Fibroblast of lung (primary cell): ENCODE measurements at regions not wholly inside any gene's neighbourhood (a gene's known extent, or its start where the extent isn't known, plus 50 kb on each side); places are given as distances from the start of the nearest gene placed in this dataset.
A peak's percentile ranks its signal among the peaks of the same experiment; 100 is the strongest.

Source experiments
- DNase-seq, 2 donors: peaks; one replicate each; pipeline versions ENCODE4 v3.0.0 to v3.0.0-alpha.2; 2010; ENCODE audit warnings: low read depth in 2 of 2
- H2AFZ ChIP-seq: 2 replicates; pipeline ENCODE4 v1.5.1; 2012; ENCODE audit warnings: low read length, control low read depth, inconsistent platforms
- H3K27ac ChIP-seq: 2 replicates; pipeline ENCODE4 v1.5.1; 2011; ENCODE audit warnings: low read length, control low read depth; ENCODE audit not compliant: insufficient read depth
- H3K27me3 ChIP-seq: 2 replicates; pipeline ENCODE4 v1.5.1; 2011; ENCODE audit warnings: mild to moderate bottlenecking, low read length; ENCODE audit not compliant: control insufficient read depth, insufficient read depth
- H3K36me3 ChIP-seq: 2 replicates; pipeline ENCODE4 v1.5.1; 2011; ENCODE audit warnings: low read length; ENCODE audit not compliant: control insufficient read depth, insufficient read depth
- H3K4me1 ChIP-seq: 2 replicates; pipeline ENCODE4 v1.5.1; 2011; ENCODE audit warnings: low read length; ENCODE audit not compliant: control insufficient read depth, insufficient read depth; ENCODE audit errors: extremely low read depth
- H3K4me2 ChIP-seq: 2 replicates; pipeline ENCODE4 v1.5.1; 2011; ENCODE audit warnings: low read length, control low read depth; ENCODE audit not compliant: insufficient read depth; ENCODE audit errors: extremely low read depth
- H3K4me3 ChIP-seq, 4 experiments: fragments of 200-600 bp in 1 of 4; sonication (generic) in 1 of 4; replicated peaks in 1 of 4; 2 replicates each; pipeline ENCODE4 v1.5.1; 2011 to 2016; ENCODE audit warnings: low read length in 4 of 4, low read depth in 3 of 4, mild to moderate bottlenecking in 3 of 4, control low read depth in 2 of 4, inconsistent platforms in 1 of 4, mixed read lengths in 1 of 4; ENCODE audit not compliant: insufficient read depth in 1 of 4; ENCODE audit errors: control extremely low read depth in 1 of 4
- H3K79me2 ChIP-seq: 2 replicates; pipeline ENCODE4 v1.5.1; 2012; ENCODE audit warnings: mild to moderate bottlenecking, low read length, inconsistent platforms; ENCODE audit not compliant: control insufficient read depth, insufficient read depth
- H3K9ac ChIP-seq: 2 replicates; pipeline ENCODE4 v1.5.1; 2011; ENCODE audit warnings: mild to moderate bottlenecking, low read length, control low read depth; ENCODE audit not compliant: insufficient read depth
- H3K9me3 ChIP-seq: 2 replicates; pipeline ENCODE4 v1.5.1; 2012; ENCODE audit warnings: low read depth, low read length; ENCODE audit not compliant: control insufficient read depth, insufficient read depth
- H4K20me1 ChIP-seq: 2 replicates; pipeline ENCODE4 v1.5.1; 2011; ENCODE audit warnings: low read length; ENCODE audit not compliant: control insufficient read depth, insufficient read depth; ENCODE audit errors: extremely low read depth
- EZH2 ChIP-seq: IDR thresholded peaks from 2 replicates; pipeline ENCODE4 v1.5.1; 2012; ENCODE audit warnings: low read length, control low read depth, mild to moderate bottlenecking; ENCODE audit errors: missing control alignments
- TF ChIP-seq, protein P1 (sequence below), 2 donors: IDR thresholded peaks in 1 of 2; conservative IDR thresholded peaks in 1 of 2; 1 replicate in 1 of 2; 2 replicates in 1 of 2; pipeline ENCODE4 v1.5.1; 2011 to 2012; ENCODE audit warnings: low read length in 2 of 2, control low read depth in 1 of 2, inconsistent platforms in 1 of 2, low read depth in 1 of 2, mild to moderate bottlenecking in 1 of 2

DNA sequence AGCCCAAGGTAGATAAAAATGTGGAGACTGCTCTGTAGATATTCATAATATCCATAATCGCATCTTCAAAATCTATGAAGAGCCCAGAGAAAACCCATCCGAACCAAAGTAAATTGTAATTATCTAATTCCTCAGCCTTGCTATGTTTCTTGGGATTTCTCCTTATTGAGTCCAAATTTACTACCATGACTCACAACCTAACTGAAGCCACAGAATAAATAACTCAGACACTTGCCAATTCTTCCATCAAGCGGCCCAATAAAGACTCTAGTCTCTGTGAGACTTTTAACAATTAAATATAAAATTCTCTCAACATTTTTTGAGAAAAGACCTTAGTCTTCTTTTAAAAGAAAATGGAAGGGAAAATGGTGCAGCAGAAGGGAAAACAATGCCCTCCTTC lies 409.8 kb downstream of the DAD1 start:
- no peaks in the 10 kb centered on the region for H3K36me3 ChIP-seq
- H2AFZ ChIP-seq = no peak overlapping the region
- H3K4me2 ChIP-seq = no peak overlapping the region
- no peak overlapping the region for H3K27ac ChIP-seq
- no peaks in the 10 kb centered on the region for H4K20me1 ChIP-seq
- no peaks in the 10 kb centered on the region for H3K79me2 ChIP-seq
- TF ChIP-seq EZH2 = no peak
- TF ChIP-seq, protein P1, sequence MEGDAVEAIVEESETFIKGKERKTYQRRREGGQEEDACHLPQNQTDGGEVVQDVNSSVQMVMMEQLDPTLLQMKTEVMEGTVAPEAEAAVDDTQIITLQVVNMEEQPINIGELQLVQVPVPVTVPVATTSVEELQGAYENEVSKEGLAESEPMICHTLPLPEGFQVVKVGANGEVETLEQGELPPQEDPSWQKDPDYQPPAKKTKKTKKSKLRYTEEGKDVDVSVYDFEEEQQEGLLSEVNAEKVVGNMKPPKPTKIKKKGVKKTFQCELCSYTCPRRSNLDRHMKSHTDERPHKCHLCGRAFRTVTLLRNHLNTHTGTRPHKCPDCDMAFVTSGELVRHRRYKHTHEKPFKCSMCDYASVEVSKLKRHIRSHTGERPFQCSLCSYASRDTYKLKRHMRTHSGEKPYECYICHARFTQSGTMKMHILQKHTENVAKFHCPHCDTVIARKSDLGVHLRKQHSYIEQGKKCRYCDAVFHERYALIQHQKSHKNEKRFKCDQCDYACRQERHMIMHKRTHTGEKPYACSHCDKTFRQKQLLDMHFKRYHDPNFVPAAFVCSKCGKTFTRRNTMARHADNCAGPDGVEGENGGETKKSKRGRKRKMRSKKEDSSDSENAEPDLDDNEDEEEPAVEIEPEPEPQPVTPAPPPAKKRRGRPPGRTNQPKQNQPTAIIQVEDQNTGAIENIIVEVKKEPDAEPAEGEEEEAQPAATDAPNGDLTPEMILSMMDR (conservative IDR thresholded peaks at IDR 0.05 in 1 of 2, IDR thresholded peaks at IDR 0.05 in 1 of 2; ENCODE audit: low read depth in 1 of 2, low read length in 2 of 2) = no peak
- no peak overlapping the region for H3K4me3 ChIP-seq
- H3K9ac ChIP-seq = no peak overlapping the region
- H3K9me3 ChIP-seq = no peaks in the 10 kb centered on the region
- H3K27me3 ChIP-seq = peaks cover 7% of the 10 kb centered on the region
- DNase-seq = no peak
- no peaks in the 10 kb centered on the region for H3K4me1 ChIP-seq

DNA sequence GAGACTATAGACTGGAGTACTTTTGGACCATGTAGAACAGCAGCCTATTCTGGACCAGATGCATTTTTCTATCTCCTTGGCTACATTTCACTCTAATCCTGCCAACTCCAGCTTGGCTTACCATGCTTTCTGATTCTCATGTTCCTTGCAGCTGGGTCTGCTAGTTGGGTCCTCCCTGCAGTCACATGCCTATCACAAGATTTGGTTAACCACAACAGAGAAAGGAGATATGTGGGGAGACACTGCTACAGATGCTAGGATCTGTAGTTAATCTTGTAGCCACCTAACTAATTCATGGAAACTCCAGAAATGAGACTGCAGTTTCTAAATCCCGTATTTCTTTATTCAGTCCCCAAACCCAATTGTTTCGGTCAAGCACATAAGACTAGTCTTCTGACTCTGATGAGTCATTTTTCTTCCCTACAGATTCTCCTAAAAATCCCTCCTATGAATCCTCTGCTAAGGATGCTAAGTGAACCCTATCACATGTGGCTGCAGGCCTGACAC lies 410.6 kb downstream of the DAD1 start:
- DNase-seq = peak; percentile 3 to 22
- Histone ChIP-seq H3K27me3 (peaks cover 7% of the 10 kb centered on the region), H3K4me1 (no peaks in the 10 kb centered on the region), H3K9ac (no peak overlapping the region), H3K4me2 (no peak overlapping the region), H3K9me3 (no peaks in the 10 kb centered on the region), H3K79me2 (no peaks in the 10 kb centered on the region), H3K4me3 (no peak overlapping the region), H3K36me3 (no peaks in the 10 kb centered on the region), H2AFZ (no peak overlapping the region), H4K20me1 (no peaks in the 10 kb centered on the region), H3K27ac (no peak overlapping the region)
- TF ChIP-seq, protein P1 (conservative IDR thresholded peaks at IDR 0.05 in 1 of 2, IDR thresholded peaks at IDR 0.05 in 1 of 2; ENCODE audit: low read depth in 1 of 2, low read length in 2 of 2) = no peak
- TF ChIP-seq EZH2 = no peak

GRCh38 chr14:22177870-22178269 lies 411.2 kb downstream of the DAD1 start:
- Histone ChIP-seq H3K27me3 (peaks cover 7% of the 10 kb centered on the region), H3K9ac (no peak overlapping the region), H3K4me1 (no peaks in the 10 kb centered on the region), H3K36me3 (no peaks in the 10 kb centered on the region), H2AFZ (no peak overlapping the region), H3K4me3 (no peak overlapping the region), H3K9me3 (no peaks in the 10 kb centered on the region), H3K27ac (no peak overlapping the region), H4K20me1 (no peaks in the 10 kb centered on the region), H3K4me2 (no peak overlapping the region), H3K79me2 (no peaks in the 10 kb centered on the region)
- peak in 1 of 2 donors; percentile 17 for DNase-seq
- TF ChIP-seq, protein P1 (conservative IDR thresholded peaks at IDR 0.05 in 1 of 2, IDR thresholded peaks at IDR 0.05 in 1 of 2; ENCODE audit: low read depth in 1 of 2, low read length in 2 of 2) = no peak
- no peak for TF ChIP-seq EZH2
